Type B pancreatic cell (in vitro differentiated cells): ENCODE measurements at regions not wholly inside any gene's neighbourhood (a gene's known extent, or its start where the extent isn't known, plus 50 kb on each side); places are given as distances from the start of the nearest gene placed in this dataset.
"Not testable (repeated sequence)": the region's sequence is repeated elsewhere in the genome, so short reads cannot be mapped to it uniquely, and the experiment has no call there.

ENCODE experiments used
- DNase-seq: peaks from one replicate; pipeline ENCODE4 v3.0.0; 2021; ENCODE audit warnings: mixed read lengths; ENCODE audit not compliant: unreplicated experiment; ENCODE audit errors: extremely low spot score
- H3K27ac Mint-ChIP-seq: 2 replicates; pipeline ENCODE4 v1.8.0; 2021; ENCODE audit warnings: mild to moderate bottlenecking, mixed read lengths
- H3K27me3 Mint-ChIP-seq: 2 replicates; pipeline ENCODE4 v1.8.0; 2021; ENCODE audit warnings: mixed read lengths
- H3K36me3 Mint-ChIP-seq: 2 replicates; pipeline ENCODE4 v1.8.0; 2021; ENCODE audit warnings: mixed read lengths
- H3K4me1 Mint-ChIP-seq: one replicate; pipeline ENCODE4 v1.8.0; 2021; ENCODE audit warnings: mixed read lengths; ENCODE audit not compliant: unreplicated experiment
- H3K4me3 Mint-ChIP-seq: 2 replicates; pipeline ENCODE4 v1.8.0; 2021; ENCODE audit warnings: mild to moderate bottlenecking, mixed read lengths
- H3K9me3 Mint-ChIP-seq: 2 replicates; pipeline ENCODE4 v1.8.0; 2021; ENCODE audit warnings: mixed read lengths
- CTCF ChIP-seq: fragments of 200-600 bp; sonication (generic); conservative IDR thresholded peaks from 2 replicates; pipeline ENCODE4 v1.5.0; 2021; ENCODE audit warnings: antibody characterized with exemption, mild to moderate bottlenecking

GRCh38 chr17:31677036-31677435 is 182.0 kb downstream of the COPRS start:
- H3K4me3 Mint-ChIP-seq, result no peak overlapping the region
- H3K27me3 Mint-ChIP-seq, result peaks cover 16% of the 10 kb centered on the region
- peaks cover 12% of the 10 kb centered on the region for H3K4me1 Mint-ChIP-seq
- DNase-seq, result no peak
- H3K36me3 Mint-ChIP-seq, result no peaks in the 10 kb centered on the region
- TF ChIP-seq CTCF, result no peak
- no peaks in the 10 kb centered on the region for H3K9me3 Mint-ChIP-seq
- no peak overlapping the region for H3K27ac Mint-ChIP-seq

GRCh38 chr17:31675392-31675791 is 183.7 kb downstream of the COPRS start:
- H3K4me3 Mint-ChIP-seq, H3K9me3 Mint-ChIP-seq, H3K27ac Mint-ChIP-seq, DNase-seq, H3K36me3 Mint-ChIP-seq: not testable (repeated sequence)
- Mint-ChIP-seq H3K4me1 (peaks cover 15% of the 10 kb centered on the region), H3K27me3 (peaks cover 16% of the 10 kb centered on the region)

- H3K4me1 Mint-ChIP-seq, result peaks cover 15% of the 10 kb centered on the region
- DNase-seq, result no peak
- peaks cover 16% of the 10 kb centered on the region for H3K27me3 Mint-ChIP-seq
- H3K9me3 Mint-ChIP-seq, result no peaks in the 10 kb centered on the region
- no peak overlapping the region for H3K4me3 Mint-ChIP-seq
- H3K36me3 Mint-ChIP-seq, result no peaks in the 10 kb centered on the region
- no peak for TF ChIP-seq CTCF
- no peak overlapping the region for H3K27ac Mint-ChIP-seq
These were observed 184.2 kb downstream of the COPRS start for GRCh38 chr17:31674717-31675349.

GRCh38 chr17:31674305-31674704 is 184.7 kb downstream of the COPRS start:
- no peak for DNase-seq
- H3K36me3 Mint-ChIP-seq, result no peaks in the 10 kb centered on the region
- peaks cover 5% of the 10 kb centered on the region for H3K9me3 Mint-ChIP-seq
- H3K27me3 Mint-ChIP-seq, result peaks cover 21% of the 10 kb centered on the region
- TF ChIP-seq CTCF, result no peak
- H3K4me3 Mint-ChIP-seq, result no peak overlapping the region
- H3K4me1 Mint-ChIP-seq, result peaks cover 15% of the 10 kb centered on the region
- no peak overlapping the region for H3K27ac Mint-ChIP-seq

GRCh38 chr17:31673076-31673475 is 186.0 kb downstream of the COPRS start:
- Mint-ChIP-seq H3K9me3 (peaks cover 6% of the 10 kb centered on the region), H3K4me3 (no peak overlapping the region), H3K27me3 (peaks cover 30% of the 10 kb centered on the region), H3K4me1 (peaks cover 15% of the 10 kb centered on the region), H3K27ac (no peak overlapping the region), H3K36me3 (no peaks in the 10 kb centered on the region)
- no peak for TF ChIP-seq CTCF
- no peak for DNase-seq

- Mint-ChIP-seq H3K27ac (no peak overlapping the region), H3K36me3 (no peaks in the 10 kb centered on the region), H3K27me3 (peaks cover 38% of the 10 kb centered on the region), H3K9me3 (peaks cover 6% of the 10 kb centered on the region), H3K4me1 (peaks cover 15% of the 10 kb centered on the region), H3K4me3 (no peak overlapping the region)
- DNase-seq, result no peak
- no peak for TF ChIP-seq CTCF
These were observed 186.8 kb downstream of the COPRS start for GRCh38 chr17:31672161-31672819.
